Activated CD4-positive, alpha-beta T cell treated with anti-CD3 and anti-CD28 coated beads, Interleukin-10, Interleukin-2, amounts not matched to agents 100 ng/mL and 50 ng/mL, durations not matched to agents 16 hours and 8 hours (primary cell): ENCODE measurements at regions not wholly inside any gene's neighbourhood (a gene's known extent, or its start where the extent isn't known, plus 50 kb on each side); places are given as distances from the start of the nearest gene placed in this dataset.
A peak's percentile ranks its signal among the peaks of the same experiment; 100 is the strongest.
"Not testable (repeated sequence)": the region's sequence is repeated elsewhere in the genome, so short reads cannot be mapped to it uniquely, and the experiment has no call there.

Experiments
- DNase-seq: peaks from one replicate; pipeline ENCODE4 v3.0.0-alpha.2; 2020

DNA sequence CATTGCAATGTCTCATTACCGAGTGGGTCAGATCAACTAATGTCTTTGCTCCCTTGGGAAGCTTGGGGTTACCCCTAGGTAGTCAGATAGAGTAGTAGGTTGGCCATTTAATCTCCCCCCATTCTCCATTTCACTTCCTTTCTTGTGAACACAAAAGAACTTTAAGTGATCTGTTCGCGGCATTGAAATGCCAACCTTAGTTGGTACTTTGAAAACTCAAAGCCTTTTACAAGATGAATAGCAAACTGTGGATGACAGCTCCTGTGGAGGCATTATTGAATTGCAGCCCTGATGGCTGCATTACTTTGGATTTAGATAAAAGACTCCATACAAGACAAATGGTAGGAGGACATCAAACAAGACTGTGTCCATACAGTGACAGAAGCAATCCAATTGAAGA is 469.1 kb downstream of the GBA3 start:
- no peak for DNase-seq

DNA sequence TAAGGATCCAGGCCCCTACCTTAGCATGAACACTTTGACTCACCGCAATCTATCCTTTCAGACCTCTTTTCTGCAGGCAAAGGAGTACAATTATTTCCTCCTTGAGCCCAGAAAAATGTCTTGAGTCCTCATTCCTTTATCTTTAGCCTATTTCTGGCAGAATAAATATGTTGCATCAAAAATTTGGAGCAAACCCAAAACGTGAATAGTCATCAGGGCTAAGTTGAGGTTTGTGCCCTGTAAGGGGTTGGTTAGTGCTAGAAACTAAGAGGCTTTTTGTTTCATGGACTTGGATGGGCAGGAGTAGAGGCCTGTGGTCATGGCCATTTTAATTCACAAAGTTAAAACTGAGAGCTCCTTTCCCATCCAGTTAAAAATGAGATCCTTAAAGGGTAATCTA is 460.3 kb downstream of the GBA3 start:
- no peak for DNase-seq

DNA sequence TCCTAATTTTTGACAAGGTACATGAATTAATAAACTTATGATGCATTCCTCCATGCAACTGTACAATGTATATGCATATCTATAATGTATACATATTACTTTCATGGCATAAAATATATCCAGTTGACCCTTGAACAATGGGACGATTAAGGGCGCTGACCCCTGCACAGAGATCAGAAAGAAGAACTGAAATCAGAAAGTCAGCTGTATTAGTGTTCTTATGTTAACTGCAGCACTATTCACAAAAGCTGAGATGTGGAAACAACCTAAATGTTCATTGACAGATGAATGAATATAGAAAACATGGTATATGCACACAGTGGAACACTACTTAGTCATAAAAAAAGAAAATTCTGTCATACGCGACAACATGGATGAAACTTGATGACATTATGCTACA is 457.1 kb downstream of the GBA3 start:
- DNase-seq, result no peak

DNA sequence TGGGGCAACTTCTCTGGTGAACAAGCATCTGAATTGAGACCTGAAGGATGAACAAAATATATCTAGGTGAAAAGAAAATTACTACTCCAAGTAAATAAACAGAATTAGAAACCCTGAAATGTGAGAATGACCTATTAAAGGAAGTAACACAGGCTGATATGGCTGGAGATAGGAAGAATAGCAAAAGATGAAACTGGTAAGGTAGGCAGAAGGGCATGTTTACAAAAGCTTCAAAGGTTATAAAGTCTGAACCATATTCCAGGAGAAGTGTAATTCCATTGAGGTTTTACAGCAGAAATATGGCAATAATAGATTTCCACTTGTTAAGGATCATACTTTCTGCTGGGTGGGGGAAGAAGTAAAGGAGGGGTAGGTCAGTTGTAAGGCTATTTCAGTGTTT is 452.0 kb downstream of the GBA3 start:
- no peak for DNase-seq

DNA sequence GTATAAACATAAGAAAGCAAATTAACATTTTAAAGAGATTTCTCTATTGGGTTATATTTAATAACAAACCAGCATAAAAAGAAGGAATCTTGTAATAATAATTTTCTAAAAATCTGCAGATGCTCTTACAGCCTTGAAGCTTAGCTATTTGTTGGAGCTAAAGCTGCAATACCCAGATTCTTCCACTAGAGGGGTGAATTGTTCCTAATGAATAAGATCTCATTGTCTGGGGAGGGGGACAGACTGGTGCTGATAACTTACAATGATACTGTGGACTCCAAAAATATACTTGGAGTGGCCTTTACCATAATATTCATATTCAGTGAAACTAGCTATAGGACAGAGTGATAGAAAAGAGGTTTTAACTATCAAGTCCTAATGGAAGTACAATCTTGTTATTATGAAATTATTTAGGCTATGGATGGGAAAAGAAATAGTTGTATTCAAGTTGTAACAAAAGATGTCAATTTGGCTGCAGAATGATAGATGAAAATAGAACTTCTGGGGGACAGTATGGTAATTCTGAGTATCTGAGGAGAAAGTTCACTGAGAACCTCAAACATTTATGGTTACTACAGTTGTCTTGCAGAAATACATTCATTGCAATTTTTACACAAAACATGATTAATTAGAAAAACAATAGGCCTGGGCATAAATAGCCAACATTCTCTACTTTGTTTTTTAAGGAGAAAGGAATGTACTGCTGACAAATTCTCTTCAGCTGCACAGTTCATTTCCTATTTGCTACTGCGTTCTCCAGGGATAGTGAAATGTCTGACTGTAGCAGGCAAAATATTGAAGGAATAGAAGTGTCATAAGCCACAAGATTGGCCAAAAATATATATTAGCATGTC is 443.3 kb downstream of the GBA3 start:
- peak; percentile 29 for DNase-seq

DNA sequence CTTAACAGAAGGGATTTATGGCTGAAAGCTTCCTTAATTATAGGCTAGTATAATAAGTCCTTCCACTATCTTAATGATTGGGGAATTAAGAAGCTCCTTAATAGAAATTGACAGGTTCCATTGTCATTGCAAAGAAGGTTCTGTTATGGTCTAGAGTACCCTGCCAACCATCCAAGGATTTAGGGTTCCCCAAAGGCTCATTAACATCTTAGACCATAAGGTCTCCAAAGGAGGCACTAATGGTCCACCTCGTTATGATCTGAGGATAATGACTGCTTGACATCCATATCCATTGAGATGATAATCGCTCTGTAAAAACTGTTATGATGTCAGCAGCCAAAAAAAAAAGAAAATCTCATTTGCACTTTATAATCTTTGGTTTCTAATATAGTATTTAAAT is 441.6 kb downstream of the GBA3 start:
- DNase-seq, result no peak

DNA sequence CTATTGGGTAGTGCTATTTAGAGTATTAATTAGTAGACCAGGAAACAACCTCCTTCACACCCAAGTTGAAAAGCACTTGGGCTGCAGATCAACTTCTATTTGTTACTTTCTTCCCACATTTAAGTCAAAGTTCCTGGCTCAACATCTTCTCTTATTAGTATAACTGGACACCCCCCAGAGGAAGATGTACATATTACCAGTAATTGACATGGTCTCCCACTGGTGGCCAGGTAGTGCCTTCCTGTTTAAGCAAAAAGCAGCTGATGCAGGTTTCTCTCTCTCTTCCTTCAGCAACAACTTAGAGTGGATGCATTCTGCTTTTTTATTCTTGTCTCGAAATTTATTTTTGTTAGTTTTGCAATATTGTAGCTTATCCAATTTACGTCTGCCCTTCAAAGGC is 438.1 kb downstream of the GBA3 start:
- DNase-seq, result no peak

DNA sequence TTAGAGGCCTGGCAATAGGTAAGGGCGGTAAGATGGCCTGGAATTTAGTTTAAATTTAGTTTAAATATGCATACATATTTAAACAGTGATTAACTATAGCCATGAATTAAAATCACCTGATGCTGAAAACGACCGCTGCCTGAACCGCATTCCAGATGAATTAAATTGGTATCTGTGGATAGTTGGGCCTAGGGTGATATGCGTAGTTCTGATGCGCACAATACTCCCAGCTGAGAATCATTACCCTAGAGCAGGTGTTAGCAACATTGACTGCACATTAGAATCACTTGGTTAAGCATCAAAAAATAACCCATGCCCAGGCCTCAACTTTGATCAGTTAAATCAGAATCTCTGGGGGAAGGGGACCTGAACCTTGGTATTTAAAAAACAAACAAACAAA is 432.4 kb downstream of the GBA3 start:
- DNase-seq, result no peak

DNA sequence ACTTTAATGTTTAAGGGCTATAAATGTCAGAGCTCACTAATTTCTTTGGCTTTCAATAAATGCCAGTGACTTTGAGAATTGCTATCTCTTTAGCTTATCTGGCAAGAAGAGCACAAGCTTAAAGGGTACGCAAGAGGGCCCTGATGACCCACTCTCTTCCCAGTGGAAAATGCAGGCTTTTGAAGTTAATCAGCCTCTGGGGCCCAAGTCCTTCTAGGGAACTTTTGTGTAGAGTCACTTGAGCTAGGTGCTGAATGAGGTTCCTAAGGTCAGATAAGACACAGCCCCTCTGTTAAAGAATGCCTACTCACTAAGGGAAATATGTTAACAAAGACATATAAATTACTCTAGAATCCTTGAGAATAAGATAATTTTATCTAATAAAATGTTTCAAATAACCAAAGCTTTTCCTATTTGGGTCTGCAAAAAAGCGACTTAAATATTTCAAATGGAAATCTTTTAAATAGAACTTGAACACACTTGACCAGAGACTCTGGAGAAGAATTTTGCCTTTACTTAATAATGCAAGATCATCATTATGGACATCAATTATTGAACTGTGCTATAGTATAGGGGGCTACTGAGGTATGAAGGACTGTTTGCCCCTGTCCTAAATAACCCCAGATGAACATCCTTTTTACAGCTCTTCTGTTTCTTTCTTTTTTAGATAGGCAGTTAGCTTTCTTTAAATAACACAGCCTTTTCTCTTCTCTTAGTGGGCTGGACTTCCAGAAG is 430.1 kb downstream of the GBA3 start:
- no peak for DNase-seq

DNA sequence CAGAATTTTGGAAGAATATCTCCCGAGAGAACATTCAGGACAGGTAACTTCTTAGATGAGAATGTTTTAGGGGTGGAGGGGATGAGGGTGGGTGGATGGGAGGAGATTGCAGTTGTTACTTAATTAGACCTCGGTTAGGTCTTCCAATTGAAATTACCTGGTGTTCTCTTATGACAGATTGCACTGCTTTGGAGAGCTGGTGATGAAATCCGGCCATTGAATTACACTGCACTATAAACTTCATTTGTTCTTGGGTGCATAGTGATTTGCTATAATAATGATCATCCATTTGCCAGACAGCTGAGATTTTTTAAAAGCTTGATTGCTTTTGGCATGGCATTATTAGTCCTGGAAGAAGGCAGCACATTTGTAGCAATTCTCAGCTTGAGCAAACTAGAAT is 427.6 kb downstream of the GBA3 start:
- DNase-seq, result no peak

DNA sequence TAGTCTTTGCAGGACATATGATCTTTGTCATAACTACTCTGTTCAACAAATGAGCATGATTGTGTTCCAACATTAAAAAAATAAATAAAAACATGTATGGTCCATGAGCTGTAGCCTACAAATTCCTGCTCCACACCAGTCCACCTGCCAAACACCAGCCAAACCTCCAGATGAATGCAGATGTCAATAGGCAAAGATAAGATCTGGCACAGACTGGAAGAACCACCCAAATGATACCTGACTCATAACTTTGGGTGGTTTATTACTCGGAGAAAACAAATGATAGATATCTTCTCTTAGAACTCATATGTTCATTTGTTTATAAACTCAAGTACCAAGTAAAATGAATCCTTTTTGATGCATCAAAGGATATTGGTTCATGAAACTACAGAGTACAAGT is 425.1 kb downstream of the GBA3 start:
- no peak for DNase-seq

DNA sequence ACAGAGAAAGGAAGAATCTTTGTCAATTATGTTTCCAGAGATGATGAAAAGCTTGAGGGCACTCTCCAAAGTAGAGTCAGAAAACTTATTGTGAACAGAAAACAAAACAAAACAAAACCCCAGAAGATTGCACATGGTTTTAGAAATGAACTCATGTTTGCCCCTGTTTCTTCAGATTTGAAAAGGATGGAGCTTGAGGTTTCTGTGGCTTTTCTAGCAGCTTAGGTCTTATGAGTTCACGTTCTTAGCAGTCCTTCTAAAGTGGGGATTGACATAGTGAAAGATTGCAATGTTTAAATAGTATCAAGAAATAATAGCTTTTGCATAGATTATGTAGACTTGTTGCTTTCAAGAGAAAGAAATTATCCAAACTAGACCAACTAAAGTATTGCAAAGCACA is 421.8 kb downstream of the GBA3 start:
- peak; percentile 11 for DNase-seq

DNA sequence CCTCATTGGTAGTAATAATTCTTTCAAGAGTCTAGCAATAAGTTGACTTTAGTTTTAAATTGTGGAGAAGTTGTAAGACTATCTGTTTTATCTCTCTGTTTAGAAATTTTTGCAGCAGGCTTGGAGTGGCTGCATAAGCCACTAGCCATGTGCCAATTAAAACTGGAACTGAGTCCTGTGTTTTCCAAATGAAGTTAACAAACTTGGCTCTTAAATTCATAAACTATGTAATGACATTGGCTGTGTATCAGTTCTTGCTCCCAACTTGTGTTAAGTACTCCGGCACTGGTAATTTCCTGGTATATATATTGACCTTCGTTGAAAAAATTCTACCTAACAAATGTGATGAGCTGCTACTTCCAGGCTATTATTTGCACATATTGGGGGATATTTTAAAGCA is 420.4 kb downstream of the GBA3 start:
- no peak for DNase-seq

DNA sequence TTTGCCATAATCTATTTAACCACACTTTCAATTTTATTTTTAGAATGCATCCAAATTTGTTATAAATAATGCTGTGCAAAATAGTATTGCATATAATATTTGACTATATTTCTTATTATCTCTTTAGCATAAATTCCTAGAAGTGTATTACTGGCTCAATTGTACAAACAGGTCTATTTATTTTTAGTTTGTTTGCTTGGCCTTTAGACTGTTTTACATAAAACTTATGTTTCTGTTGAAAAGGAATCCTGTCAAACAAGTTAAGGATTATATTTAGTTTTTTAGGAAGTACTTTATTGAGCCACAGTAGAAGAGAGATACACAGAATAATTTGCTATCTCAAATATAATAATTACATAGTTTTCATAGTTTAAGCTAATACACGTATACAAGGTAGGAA is 413.8 kb downstream of the GBA3 start:
- DNase-seq, result no peak

DNA sequence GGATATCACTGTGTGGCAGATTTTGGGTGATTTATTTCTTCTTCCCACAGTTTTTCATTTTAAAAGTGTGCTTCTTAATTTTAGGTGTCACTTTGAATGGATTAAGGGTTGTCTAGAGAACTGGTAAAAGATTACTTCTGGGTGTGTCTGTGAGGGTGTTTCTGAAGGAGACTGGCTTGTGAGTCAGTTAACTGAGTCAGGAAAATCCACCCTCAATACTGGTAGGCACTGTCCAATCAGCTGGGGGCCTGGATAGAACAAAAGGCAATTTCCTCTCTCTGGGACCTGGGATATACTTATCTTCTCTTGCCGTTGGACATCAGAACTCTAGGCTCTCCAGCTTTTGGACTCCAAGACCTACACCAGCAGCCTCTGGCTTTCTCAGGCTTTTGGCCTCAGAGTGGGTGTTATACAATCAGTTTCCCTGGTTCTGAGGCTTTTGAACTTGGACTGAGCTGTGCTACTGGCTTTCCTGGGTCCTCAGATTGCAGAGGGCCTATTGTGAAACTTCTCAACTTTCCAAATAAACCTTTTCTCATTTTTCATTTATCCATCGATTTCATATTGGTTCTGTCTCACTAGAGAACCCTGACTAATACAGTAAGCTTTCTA is 413.1 kb downstream of the GBA3 start:
- DNase-seq, result no peak

DNA sequence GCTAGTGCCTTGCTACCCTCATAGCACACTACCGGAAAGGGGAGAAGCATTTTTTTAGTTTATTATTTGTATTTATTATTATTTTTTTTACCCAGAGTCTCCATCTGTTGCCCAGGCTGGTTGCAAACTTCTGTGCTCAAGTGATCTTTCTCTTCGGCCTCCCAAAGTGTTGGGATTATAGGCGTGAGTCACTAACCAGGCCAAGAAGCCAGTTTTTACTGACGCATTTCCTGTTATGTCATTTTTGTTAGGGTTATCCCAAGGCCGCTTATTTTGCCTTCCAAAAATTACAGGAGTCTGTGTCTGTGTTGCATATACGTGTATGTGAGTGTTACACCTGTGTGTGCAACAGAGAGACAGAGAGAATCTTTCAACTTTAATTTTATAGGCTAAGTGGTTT is 404.5 kb downstream of the GBA3 start:
- no peak for DNase-seq

DNA sequence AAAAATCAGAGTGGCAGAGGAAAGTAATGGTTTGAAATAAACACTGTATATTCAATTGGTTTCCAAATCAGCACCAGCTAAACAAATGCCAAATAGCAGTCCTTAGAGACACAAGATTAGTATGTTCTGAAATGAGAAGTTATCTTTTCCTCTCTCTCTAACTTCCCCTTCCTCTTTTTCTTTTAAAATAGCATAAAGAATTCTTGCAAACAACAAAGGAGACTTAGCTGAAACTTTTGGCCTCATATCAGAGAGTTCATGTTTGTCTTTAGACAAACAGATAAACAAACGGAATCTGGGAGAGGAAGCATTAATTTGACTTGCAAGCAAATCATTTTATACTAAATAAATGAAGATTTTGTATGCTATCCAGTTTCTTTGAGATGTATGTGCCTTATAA is 399.0 kb downstream of the GBA3 start:
- DNase-seq, result no peak

DNA sequence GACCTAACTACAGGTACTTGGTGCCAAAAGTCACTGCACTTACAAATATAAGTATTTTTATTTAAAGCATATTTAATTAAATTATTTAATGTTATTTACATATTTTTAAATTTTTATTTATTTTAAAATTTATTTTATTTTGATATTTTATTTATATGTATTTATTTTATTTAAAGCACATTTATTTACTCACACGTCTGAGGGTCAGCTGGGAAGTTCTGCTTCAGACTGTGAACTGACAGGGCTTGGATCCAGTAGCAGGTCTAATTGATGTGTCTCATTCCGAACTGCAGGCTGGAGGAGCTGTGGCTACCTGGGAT is 392.5 kb downstream of the GBA3 start:
- DNase-seq, result no peak

DNA sequence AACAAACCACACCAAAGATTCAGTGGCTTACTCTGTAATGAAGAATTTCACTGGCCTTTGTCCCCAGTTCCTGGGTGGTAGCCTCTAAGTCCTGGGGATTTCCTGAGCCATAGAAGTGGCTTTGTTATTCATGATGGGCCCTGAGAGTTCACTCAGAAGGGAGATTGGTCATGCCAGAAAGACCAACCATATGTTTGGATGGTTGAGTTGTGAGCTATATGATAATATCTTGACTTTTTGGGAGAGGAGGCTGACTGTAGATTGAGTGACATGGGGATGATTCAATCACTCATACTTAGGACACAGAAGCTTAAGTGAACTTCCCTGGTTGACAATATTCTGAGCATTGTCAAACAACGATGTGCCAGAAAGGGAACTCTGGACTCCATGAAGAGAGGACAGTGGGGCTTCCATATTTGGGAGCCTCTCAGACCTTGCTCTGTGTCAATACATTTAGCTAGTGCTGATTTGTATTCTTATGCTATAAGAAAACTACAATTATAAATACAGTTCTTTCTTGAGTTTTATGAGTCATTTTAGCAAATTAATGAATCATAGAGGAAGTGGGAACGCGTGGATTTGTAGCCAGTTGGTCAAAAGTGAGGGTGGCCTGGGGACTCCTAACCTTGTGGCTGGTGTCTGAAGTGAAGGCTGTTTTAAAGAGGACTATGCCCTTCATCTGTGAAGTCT is 392.0 kb downstream of the GBA3 start:
- DNase-seq, result no peak

DNA sequence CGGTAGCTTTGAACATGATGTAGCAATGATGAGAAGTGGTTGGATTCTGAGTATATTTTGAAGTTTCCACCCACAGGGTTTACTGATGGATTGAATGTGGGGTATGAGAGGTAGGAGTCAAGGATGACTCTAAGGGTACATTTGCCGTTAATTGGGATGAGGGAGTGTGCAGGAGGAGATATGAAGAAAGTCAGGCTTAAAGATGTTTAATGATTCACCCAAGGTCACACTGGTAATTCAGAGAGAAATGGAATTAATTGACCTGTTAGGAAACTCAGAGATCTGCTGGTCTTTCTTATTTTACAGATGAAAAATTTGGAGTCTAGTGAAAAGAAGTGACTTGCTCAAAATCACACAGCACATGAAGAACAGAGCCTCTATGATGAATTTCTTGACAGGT is 390.7 kb downstream of the GBA3 start:
- DNase-seq, result no peak

DNA sequence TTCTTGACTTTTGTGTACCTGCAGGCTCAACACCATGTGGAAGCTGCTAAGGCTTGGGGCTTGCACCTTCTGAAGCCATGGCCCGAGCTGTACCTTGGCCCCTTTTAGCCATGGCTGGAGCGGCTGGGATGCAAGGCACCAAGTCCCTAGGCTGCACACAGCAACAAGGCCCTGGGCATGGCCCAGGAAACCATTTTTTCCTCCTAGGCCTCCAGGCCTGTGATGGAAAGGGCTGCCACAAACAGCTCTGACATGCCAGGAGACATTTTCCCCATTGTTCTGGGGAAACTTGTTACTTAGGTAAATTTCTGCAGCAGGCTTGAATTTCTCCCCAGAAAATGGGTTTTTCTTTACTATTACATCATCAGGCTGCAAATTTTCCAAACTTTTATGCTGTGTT is 387.4 kb downstream of the GBA3 start:
- DNase-seq, result not testable (repeated sequence)

DNA sequence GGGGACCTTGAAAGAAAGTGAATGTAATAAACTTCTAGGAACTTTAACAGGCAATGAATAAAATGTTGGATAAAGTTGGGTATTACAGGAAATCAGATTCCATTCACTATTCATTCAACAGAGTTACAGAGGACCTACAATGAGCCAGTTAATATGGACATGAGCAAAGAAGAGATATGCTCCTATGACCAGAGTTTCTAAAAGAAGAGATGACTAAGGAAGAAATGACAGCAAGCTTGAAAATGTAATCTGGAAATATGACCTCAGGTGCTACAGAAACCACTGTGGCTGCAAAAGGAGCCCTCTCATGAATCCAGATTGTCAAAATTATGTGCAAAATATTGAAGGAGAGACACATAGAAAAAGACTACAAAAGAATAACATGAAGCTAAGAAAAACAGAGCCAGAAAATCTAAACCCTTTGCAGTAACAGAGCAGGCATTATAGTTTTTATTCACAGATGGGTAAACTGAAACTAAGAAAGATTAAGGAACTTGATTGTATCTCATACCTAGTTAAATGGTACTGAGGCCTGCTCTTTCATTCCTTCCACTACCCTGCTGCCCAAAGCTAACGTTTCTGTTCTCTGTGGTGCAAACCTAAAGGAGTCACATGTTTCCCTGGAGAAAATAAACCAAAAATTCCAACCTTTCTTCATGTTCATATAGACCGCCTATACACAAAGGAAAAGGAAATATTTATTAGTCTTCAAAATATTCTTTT is 378.3 kb downstream of the GBA3 start:
- DNase-seq, result no peak

DNA sequence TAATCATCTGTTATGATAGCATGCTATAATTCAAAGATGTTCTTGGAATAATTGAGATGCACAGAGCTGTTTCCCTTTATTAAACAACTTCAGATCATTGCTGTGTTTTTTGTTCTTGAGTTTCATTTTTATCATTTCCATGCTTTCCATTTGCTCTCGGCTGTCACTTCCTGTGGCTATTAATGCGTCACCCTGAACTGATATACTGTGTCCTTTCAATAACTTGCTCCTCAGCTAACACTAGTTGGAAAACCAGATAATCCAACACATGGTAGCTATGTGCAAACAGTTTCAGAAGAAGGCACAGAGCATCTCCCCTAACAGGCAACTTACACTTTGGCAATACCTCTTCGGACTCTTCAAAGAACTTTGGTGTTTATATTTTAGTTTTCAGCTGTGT is 376.0 kb downstream of the GBA3 start:
- no peak for DNase-seq
